Stimulated activated CD8-positive, alpha-beta memory T cell treated with anti-CD3 and anti-CD28 coated beads, Interleukin-4, amount 100 ng/mL, for 48 hours (primary cell): ENCODE measurements at regions not wholly inside any gene's neighbourhood (a gene's known extent, or its start where the extent isn't known, plus 50 kb on each side); places are given as distances from the start of the nearest gene placed in this dataset.
"Not testable (repeated sequence)": the region's sequence is repeated elsewhere in the genome, so short reads cannot be mapped to it uniquely, and the experiment has no call there.

Experiments
- DNase-seq: peaks from one replicate; pipeline ENCODE4 v3.0.0-alpha.2; 2020

DNA sequence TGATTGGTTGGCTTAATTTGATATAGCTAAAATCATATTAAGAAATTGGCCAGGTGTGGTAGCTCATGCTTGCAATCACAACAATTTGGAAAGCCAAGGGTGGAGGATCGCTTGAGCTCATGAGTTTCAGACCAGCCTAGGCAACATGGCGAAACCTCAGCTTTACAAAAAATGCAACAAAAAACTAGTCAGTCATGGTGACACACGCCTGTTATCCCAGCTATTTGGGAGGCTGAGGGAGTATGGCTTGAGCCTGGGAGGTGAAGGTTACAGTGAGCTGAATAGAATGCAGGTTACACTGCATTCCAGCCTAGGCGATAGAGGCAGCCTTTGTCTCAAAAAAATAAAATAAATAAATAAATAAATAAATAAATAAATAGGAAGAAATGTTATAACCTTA lies 1579.6 kb upstream of the SLC10A2 start:
- no peak for DNase-seq

DNA sequence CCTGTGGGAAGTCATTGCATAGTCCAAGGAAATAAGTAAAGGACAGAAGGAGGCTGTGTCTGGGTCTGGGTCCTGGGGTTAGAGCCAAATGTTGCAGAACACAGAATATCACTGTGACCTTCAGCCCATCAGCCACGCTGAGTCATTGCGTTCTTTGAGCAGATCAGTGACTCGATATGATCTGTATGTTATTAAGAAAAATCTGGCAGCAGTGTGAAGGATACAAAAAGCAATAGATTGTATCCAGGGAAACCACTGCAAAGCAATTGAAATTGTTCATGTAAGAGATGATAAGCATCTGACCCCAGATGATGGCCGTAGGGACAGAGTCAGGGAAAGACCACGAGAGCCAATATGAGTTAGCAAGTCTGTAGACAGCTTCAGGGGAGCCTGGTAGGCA lies 1575.1 kb upstream of the SLC10A2 start:
- no peak for DNase-seq

- DNase-seq, result no peak
Measured at GRCh38 chr13:104635879-104636278, 1569.7 kb upstream of the SLC10A2 start.

GRCh38 chr13:104634016-104634415 lies 1567.8 kb upstream of the SLC10A2 start:
- no peak for DNase-seq

DNA sequence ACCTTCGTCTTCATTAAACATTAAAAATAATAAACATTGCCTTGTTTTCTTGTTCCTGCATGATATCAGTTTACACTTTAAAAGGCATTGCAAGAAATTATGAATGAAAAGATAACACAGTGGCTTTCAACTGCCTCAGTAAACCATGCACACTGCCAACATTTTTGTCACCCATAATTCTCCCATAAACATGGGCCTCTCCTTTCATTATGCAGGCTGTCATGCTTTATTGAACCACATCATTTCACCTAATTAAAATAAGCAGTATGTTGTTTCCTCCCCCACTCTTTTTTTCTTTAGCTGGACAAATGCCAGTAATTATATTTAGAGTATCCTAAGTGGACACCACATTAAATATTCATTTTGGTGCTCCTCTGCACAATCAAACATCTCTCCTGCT lies 1566.5 kb upstream of the SLC10A2 start:
- DNase-seq, result no peak

GRCh38 chr13:104625201-104625600 lies 1559.0 kb upstream of the SLC10A2 start:
- no peak for DNase-seq

- no peak for DNase-seq
Measured at GRCh38 chr13:104616990-104617389, 1550.8 kb upstream of the SLC10A2 start.

- no peak for DNase-seq
Measured at GRCh38 chr13:104614361-104615145, 1548.3 kb upstream of the SLC10A2 start.

GRCh38 chr13:104608331-104608730 lies 1542.1 kb upstream of the SLC10A2 start:
- DNase-seq, result no peak

GRCh38 chr13:104605435-104605834 lies 1539.2 kb upstream of the SLC10A2 start:
- not testable (repeated sequence) for DNase-seq

DNA sequence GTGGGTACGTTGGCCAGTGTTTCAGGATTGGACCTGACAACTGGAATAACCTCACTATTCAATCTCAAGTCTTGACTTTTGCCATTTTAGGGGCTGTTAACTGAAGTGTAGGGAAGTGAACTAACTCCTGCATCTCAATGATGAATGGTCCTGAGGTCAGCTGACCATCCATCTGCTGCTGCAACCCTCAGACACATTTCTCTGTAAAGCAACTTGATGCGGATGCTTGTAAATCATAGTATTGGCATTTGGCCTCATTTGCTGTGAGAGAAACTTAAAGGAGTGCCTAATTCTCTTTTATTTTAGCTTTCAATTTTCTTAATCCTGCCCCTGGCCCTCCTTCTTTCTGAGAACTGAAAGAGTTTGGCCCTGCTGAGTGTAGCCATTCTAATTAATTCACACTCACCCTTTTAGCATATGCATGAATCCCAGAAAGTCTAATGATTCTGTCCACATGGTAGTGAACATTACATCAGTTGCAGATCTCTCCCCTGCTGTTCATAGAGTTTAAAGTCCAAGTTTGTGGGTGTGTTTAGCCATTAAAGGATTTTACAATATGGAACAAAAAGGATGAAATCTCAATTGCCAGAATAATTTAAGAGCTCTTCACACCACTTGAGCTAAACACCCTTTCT lies 1531.4 kb upstream of the SLC10A2 start:
- DNase-seq, result no peak

GRCh38 chr13:104595511-104595910 lies 1529.3 kb upstream of the SLC10A2 start:
- DNase-seq, result no peak

GRCh38 chr13:104594806-104595205 lies 1528.6 kb upstream of the SLC10A2 start:
- no peak for DNase-seq

DNA sequence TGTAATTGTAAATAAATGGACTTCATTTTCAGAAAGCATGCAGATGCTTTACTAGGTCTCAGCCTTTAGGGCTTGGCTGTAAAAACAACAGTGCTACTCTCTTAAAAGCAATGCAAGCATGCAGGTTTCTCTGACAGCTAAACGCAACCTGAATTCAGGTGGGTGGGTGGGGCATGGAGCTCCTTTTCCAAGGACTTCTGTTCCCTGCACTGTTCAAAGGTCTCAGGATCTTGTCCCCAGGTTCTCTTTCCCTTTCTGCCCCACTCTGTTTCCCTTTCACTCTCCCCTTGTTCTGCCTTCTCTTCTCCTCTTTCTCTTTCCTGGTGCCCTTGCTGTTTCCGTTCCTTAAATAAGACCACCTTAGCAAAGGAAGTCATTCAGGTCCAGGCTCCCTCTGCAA lies 1527.5 kb upstream of the SLC10A2 start:
- DNase-seq, result no peak

DNA sequence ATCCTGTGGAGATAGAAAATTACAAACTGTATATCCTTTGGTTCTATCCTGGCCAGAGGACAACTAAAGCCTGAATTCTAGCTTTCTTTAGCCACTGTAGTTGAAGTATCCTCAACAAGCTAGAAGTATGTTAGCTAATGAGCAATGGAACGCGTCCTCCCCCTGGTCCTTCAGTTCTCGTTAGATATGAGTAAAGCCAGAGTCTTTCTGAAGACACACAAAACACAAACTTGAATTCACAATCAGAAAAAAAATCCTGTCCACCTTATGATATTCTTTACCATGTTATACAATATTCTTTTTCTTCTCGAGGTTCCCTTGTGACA lies 1527.0 kb upstream of the SLC10A2 start:
- no peak for DNase-seq

DNA sequence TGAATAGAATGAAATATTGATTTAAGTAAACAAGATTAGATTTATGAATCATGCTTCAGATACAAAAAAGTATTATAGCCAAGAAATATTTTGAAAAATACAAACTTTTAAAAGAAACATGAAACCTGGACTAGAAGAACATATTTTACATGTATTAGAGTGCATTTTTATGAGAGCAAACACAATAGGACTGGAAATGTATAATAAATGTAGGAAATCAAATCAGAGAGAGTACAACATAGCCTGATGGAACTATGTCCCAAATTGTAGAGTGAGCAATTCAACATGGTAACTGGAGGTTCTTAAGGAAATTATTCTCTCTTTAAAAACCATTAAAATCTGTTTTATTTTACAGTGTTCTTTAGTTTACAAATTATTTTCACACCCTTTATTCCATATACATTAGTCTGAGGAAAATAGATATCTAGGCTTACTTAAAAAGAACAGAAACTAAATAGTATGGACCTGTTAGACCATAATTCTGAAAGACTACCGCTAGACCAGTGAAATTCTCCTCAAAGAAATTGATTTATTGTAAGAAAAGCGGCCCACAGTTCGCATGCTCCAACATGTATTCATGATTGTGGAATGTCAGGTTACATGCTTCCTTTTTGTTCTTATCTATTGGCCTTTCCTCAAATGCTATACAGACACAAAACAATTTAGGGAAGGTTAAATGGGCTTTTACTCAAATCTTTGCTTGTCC lies 1526.5 kb upstream of the SLC10A2 start:
- no peak for DNase-seq

GRCh38 chr13:104592127-104592526 lies 1525.9 kb upstream of the SLC10A2 start:
- no peak for DNase-seq

DNA sequence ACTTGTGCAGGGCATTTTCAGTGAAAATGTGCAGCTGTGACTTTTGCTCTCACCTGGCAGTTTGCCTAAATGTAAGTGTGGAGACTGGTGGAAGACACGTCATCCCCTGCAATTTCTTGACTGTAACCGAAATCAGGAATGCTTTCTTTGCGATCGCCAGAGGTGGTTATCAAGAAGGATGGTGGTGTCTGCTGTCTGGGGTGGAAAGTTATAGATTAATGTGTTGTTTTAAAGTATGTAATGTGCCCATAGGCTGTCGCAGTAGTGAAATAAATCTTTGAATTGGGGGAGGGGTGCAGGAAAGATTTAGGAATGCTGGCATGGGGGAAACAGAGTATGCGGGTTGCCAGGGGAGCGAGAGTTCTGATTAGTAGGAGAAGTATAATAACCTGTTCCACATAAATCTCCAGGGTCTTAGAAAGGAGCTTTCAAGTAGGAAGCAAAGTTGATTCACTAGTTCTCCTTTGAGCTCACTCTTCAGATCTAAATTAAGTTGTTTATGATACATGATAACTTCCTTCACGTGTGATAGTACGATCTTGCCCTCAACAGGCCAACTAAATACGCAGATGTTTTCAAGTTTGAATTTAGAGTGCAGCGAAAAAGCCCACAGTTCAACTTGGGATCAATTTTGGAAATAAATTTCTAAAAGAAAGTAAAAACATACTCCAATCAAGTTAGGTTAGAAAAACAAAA lies 1520.0 kb upstream of the SLC10A2 start:
- no peak for DNase-seq

- DNase-seq, result no peak
Measured at GRCh38 chr13:104584481-104584880, 1518.3 kb upstream of the SLC10A2 start.

DNA sequence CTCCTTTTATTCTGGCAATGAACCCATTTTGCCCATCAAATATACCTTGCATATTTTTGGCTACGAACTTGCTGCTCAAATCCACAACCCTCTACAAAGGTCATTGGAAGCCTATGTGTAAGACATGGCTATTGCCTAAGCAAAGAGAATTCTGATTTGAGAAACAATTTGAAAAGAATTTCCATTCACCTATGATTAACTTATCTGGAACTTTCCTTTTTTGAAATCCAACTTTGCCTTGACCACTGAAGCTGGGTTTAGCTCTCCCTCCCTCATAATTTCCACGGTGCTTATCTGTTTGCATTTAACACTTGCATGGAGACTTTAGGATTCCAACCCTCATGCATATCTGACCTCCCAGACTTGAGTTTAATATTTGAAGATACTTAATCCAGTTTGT lies 1514.7 kb upstream of the SLC10A2 start:
- DNase-seq, result no peak

DNA sequence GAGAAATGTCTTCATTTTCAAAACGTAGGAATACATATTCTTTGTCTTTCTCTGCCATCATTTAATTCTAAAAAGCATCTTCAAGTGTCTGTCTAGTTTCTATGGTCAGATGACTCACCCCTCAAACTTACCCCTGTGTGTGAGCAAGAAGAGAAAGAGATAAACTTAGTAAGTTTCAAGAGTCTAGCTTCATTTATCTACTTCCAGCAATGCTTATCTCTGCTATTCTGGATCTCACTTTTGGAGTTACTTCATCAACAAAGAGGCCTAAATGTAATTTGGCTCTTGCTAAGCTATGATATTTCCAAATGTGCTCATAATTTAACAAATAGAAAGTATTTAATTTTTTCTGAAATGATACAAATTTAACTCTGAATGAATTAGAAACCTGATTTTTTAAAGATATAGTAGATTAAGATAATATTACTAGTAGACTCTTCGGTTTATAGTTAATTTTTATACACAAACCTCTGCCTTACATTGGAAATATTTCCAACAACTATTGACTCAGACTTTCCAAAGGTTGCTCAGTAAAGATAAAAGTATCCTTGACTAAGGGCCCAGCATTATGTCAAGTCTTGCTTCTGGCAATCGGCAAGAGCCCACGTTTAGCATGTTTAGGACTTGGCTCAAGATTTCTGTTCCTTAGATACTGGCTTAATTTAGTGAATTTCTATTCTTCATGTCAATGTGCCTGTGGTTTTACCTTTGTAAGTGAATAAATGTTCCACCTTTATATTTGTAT lies 1511.0 kb upstream of the SLC10A2 start:
- no peak for DNase-seq

GRCh38 chr13:104571893-104572229 lies 1505.6 kb upstream of the SLC10A2 start:
- no peak for DNase-seq
